ENCODE measurements at regions not wholly inside any gene's neighbourhood (a gene's known extent, or its start where the extent isn't known, plus 50 kb on each side); places are given as distances from the start of the nearest gene placed in this dataset.
A peak's percentile ranks its signal among the peaks of the same experiment; 100 is the strongest.

DNA sequence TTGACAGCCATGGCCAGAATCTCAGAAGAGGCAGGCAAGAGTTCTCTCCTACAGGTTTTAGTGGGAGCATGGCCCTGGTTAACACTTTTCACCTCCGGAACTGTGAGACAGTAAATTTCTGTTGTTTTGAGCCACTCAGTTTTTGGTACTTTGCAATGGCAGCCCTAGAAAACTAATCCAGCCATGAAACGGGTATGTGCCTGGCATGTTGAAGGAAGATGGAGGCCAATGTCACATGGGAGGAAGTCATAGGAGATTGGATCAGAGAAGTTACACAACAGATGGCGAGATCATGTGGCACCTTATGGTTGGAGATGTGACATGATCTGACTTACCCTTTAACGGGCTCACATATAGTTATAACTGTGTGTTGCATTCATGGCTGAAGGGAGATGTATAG, 63.2 kb upstream of the EED start:
- TF ChIP-seq, protein P1, sequence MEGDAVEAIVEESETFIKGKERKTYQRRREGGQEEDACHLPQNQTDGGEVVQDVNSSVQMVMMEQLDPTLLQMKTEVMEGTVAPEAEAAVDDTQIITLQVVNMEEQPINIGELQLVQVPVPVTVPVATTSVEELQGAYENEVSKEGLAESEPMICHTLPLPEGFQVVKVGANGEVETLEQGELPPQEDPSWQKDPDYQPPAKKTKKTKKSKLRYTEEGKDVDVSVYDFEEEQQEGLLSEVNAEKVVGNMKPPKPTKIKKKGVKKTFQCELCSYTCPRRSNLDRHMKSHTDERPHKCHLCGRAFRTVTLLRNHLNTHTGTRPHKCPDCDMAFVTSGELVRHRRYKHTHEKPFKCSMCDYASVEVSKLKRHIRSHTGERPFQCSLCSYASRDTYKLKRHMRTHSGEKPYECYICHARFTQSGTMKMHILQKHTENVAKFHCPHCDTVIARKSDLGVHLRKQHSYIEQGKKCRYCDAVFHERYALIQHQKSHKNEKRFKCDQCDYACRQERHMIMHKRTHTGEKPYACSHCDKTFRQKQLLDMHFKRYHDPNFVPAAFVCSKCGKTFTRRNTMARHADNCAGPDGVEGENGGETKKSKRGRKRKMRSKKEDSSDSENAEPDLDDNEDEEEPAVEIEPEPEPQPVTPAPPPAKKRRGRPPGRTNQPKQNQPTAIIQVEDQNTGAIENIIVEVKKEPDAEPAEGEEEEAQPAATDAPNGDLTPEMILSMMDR (IDR thresholded peaks at IDR 0.05): no peak
- TF ChIP-seq EZH2 (IDR thresholded peaks at IDR 0.05; ENCODE audit: borderline replicate concordance, insufficient read depth, low read depth, low read length, poor library complexity, severe bottlenecking): no peak
- Mint-ChIP-seq H3K4me1 (peaks cover 2% of the 10 kb centered on the region), H3K4me3 (no peak overlapping the region), H3K27me3 (no peaks in the 10 kb centered on the region), H3K9me3 (ENCODE audit: insufficient read depth) (no peaks in the 10 kb centered on the region), H3K27ac (no peak overlapping the region)
- 95% methylated on average over 2 of the region's 4 CpGs for WGBS (ENCODE audit: insufficient coverage)
- POLR2A ChIA-PET: no interaction called here
- H4K20me1 ChIP-seq (ENCODE audit: control insufficient read depth, insufficient read depth, low read length, poor library complexity, severe bottlenecking): no peaks in the 10 kb centered on the region
- no peak overlapping the region for H3K4me2 ChIP-seq (replicated peaks; ENCODE audit: low read depth, low read length, poor library complexity, severe bottlenecking)
- no peaks in the 10 kb centered on the region for H3K27me3 ChIP-seq (replicated peaks in 1 of 4; ENCODE audit: control extremely low read depth in 1 of 4, control insufficient read depth in 3 of 4, insufficient read depth in 4 of 4, low read length in 3 of 4)
- DNase-seq (no peak), ATAC-seq (ENCODE audit: low read depth) (no peak)
- intact Hi-C loops (cut with micrococcal nuclease): no loop called here
- no peak overlapping the region for H2AFZ ChIP-seq (ENCODE audit: insufficient read depth, low read depth, low read length, poor library complexity, severe bottlenecking)
- H3K9ac ChIP-seq (ENCODE audit: low read length): no peak overlapping the region
- no peak overlapping the region for H3K4me3 ChIP-seq (ENCODE audit: control extremely low read depth in 1 of 5, extremely low read depth in 1 of 5, insufficient read depth in 1 of 5, low read depth in 2 of 5, low read length in 4 of 5)
- no peaks in the 10 kb centered on the region for H3K4me1 ChIP-seq (ENCODE audit: control insufficient read depth in 2 of 2, insufficient read depth in 2 of 2, low read length in 2 of 2)
- no peaks in the 10 kb centered on the region for H3K9me3 ChIP-seq (ENCODE audit: control extremely low read depth in 1 of 3, control insufficient read depth in 2 of 3, insufficient read depth in 1 of 3, low read length in 2 of 3)
- no peaks in the 10 kb centered on the region for H3K79me2 ChIP-seq (ENCODE audit: control insufficient read depth, insufficient read depth, low read length)
- H3K36me3 ChIP-seq (replicated peaks in 1 of 2; ENCODE audit: control extremely low read depth in 1 of 2, control insufficient read depth in 1 of 2, extremely low read depth in 1 of 2, insufficient read depth in 2 of 2, low read length in 1 of 2): no peaks in the 10 kb centered on the region
- no peak overlapping the region for H3K27ac ChIP-seq (ENCODE audit: low read length in 2 of 2)
- CTCF ChIA-PET: interaction anchor here (1.0 to 1.1 kb wide), 2 partner anchors 110 to 112 kb away, joined by 3 read pairs; no protein-coding TSS in a partner anchor

DNA sequence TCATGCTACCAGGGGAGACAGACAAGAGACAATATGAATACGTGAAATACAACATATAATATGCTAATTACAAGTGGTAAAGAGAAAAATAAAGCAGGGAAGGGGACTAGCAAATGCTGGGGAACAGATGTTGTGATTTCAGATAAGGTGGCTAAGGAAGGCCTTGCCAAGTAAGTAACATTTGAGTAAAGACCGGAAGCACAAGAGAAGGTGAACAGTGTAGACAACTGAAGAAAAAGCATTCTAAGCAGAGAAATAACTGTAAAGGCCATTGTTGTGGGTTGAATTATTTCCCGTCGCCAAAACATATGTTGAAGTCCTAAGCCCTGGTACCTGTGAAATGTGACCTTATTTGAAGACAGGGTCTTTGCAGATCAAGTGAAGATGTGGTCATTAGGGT, 63.7 kb upstream of the EED start:
- Histone ChIP-seq H3K4me1 (ENCODE audit: control insufficient read depth in 2 of 2, insufficient read depth in 2 of 2, low read length in 2 of 2) (no peaks in the 10 kb centered on the region), H3K4me3 (ENCODE audit: control extremely low read depth in 1 of 5, extremely low read depth in 1 of 5, insufficient read depth in 1 of 5, low read depth in 2 of 5, low read length in 4 of 5) (no peak overlapping the region), H3K9me3 (ENCODE audit: control extremely low read depth in 1 of 3, control insufficient read depth in 2 of 3, insufficient read depth in 1 of 3, low read length in 2 of 3) (no peaks in the 10 kb centered on the region), H3K4me2 (replicated peaks; ENCODE audit: low read depth, low read length, poor library complexity, severe bottlenecking) (no peak overlapping the region), H4K20me1 (ENCODE audit: control insufficient read depth, insufficient read depth, low read length, poor library complexity, severe bottlenecking) (no peaks in the 10 kb centered on the region), H3K36me3 (replicated peaks in 1 of 2; ENCODE audit: control extremely low read depth in 1 of 2, control insufficient read depth in 1 of 2, extremely low read depth in 1 of 2, insufficient read depth in 2 of 2, low read length in 1 of 2) (no peaks in the 10 kb centered on the region), H2AFZ (ENCODE audit: insufficient read depth, low read depth, low read length, poor library complexity, severe bottlenecking) (peak overlapping the region; percentile 24), H3K27me3 (replicated peaks in 1 of 4; ENCODE audit: control extremely low read depth in 1 of 4, control insufficient read depth in 3 of 4, insufficient read depth in 4 of 4, low read length in 3 of 4) (no peaks in the 10 kb centered on the region), H3K27ac (ENCODE audit: low read length in 2 of 2) (no peak overlapping the region), H3K9ac (ENCODE audit: low read length) (no peak overlapping the region), H3K79me2 (ENCODE audit: control insufficient read depth, insufficient read depth, low read length) (no peaks in the 10 kb centered on the region)
- Mint-ChIP-seq H3K9me3 (ENCODE audit: insufficient read depth) (no peaks in the 10 kb centered on the region), H3K27ac (no peak overlapping the region), H3K27me3 (peaks cover 3% of the 10 kb centered on the region), H3K4me1 (peaks cover 5% of the 10 kb centered on the region), H3K4me3 (no peak overlapping the region)
- 48% methylated on average over 3 of the region's 4 CpGs for WGBS (ENCODE audit: insufficient coverage)
- POLR2A ChIA-PET: no interaction called here
- CTCF ChIA-PET: no interaction called here
- TF ChIP-seq EZH2 (IDR thresholded peaks at IDR 0.05; ENCODE audit: borderline replicate concordance, insufficient read depth, low read depth, low read length, poor library complexity, severe bottlenecking): no peak
- TF ChIP-seq, protein P1 (IDR thresholded peaks at IDR 0.05): no peak
- DNase-seq (no peak), ATAC-seq (ENCODE audit: low read depth) (no peak)
- intact Hi-C loops (cut with micrococcal nuclease): no loop called here
